Aorta (tissue), 5 donors: ENCODE measurements at regions not wholly inside any gene's neighbourhood (a gene's known extent, or its start where the extent isn't known, plus 50 kb on each side); places are given as distances from the start of the nearest gene placed in this dataset.
A peak's percentile ranks its signal among the peaks of the same experiment; 100 is the strongest.
"Not testable (repeated sequence)": the region's sequence is repeated elsewhere in the genome, so short reads cannot be mapped to it uniquely, and the experiment has no call there.

Source experiments
- ATAC-seq: fragments of 200-7000 bp; cut with Tn5 transposase; one replicate; pipeline ENCODE4 v1.9.1; 2022; ENCODE audit warnings: moderate library complexity; ENCODE audit not compliant: low FRiP score
- DNase-seq, 2 donors: peaks; one replicate each; pipeline ENCODE4 v3.0.0-alpha.2; 2020
- H3K27ac ChIP-seq, 2 donors: one replicate each; pipeline ENCODE4 v1.5.1; 2013; ENCODE audit warnings: low read length in 2 of 2, mild to moderate bottlenecking in 2 of 2, moderate library complexity in 2 of 2, control low read depth in 1 of 2, inconsistent platforms in 1 of 2, low read depth in 1 of 2
- H3K27me3 ChIP-seq, 2 donors: one replicate each; pipeline ENCODE4 v1.6.1; 2013; ENCODE audit warnings: control low read depth in 1 of 2, low read length in 1 of 2, mild to moderate bottlenecking in 1 of 2, moderate library complexity in 1 of 2; ENCODE audit not compliant: insufficient read depth in 2 of 2, control insufficient read depth in 1 of 2
- H3K36me3 ChIP-seq, 2 donors: one replicate each; pipeline ENCODE4 v1.6.1; 2013; ENCODE audit warnings: control low read depth in 1 of 2, low read length in 1 of 2, mild to moderate bottlenecking in 1 of 2; ENCODE audit not compliant: insufficient read depth in 2 of 2, control insufficient read depth in 1 of 2
- H3K4me1 ChIP-seq, 2 donors: one replicate each; pipeline ENCODE4 v1.6.1; 2013; ENCODE audit warnings: low read length in 2 of 2, control low read depth in 1 of 2, mild to moderate bottlenecking in 1 of 2, moderate library complexity in 1 of 2; ENCODE audit not compliant: insufficient read depth in 2 of 2, control insufficient read depth in 1 of 2
- H3K4me3 ChIP-seq, 2 donors: one replicate each; pipeline ENCODE4 v1.5.1; 2013; ENCODE audit warnings: low read length in 2 of 2, control low read depth in 1 of 2, mild to moderate bottlenecking in 1 of 2
- H3K9me3 ChIP-seq: one replicate; pipeline ENCODE4 v1.6.1; 2013; ENCODE audit warnings: mild to moderate bottlenecking, low read length; ENCODE audit not compliant: control insufficient read depth
- WGBS, 2 donors: extraction: QIAGEN DNeasy Blood & Tissue Kit; methylation state at CpG; one replicate each; pipeline ENCODE4 v1.1.7; 2013; 5-methylcytosine and 5-hydroxymethylcytosine counted together
- intact Hi-C, 2 donors: fragments of 100-400 bp; cut with DNase I; formaldehyde crosslinking; loops; one replicate each; pipeline versions ENCODE4 v1.14.2 to v1.15.0; 2022
- donor health status: healthy with polysubstance abuse.
- donor health status: Bipolar disorder and iron deficiency.
- donor health status: DM: no; HTN: no; CAD: no.
- donor health status: DM: no; HTN: no; CAD: no.
- donor health status: DM: yes; HTN: yes; CAD: no.

GRCh38 chr4:3373468-3373867, 68.3 kb upstream of the HGFAC start:
- H3K36me3 ChIP-seq: no peaks in the 10 kb centered on the region
- intact Hi-C loops: loop anchor here in 1 of 2 donors (5.0 kb wide), 1 partner anchor 34 kb away; no protein-coding TSS in a partner anchor
- peaks cover 0 to 1% of the 10 kb centered on the region in 2 donors for H3K4me1 ChIP-seq
- 96 to 97% methylated on average over 19 of the region's 19 CpGs for WGBS, 2 donors
- no peaks in the 10 kb centered on the region for H3K9me3 ChIP-seq
- H3K27me3 ChIP-seq: no peaks in the 10 kb centered on the region
- no peak for DNase-seq
- H3K4me3 ChIP-seq: no peak overlapping the region
- ATAC-seq: no peak
- H3K27ac ChIP-seq: no peak overlapping the region

- Histone ChIP-seq H3K9me3 (no peaks in the 10 kb centered on the region), H3K4me3 (no peak overlapping the region)
- intact Hi-C loops: loop anchor here in 1 of 2 donors (5.0 kb wide), 1 partner anchor 33 kb away; no protein-coding TSS in a partner anchor
Measured at GRCh38 chr4:3374011-3374645, 67.6 kb upstream of the HGFAC start.

GRCh38 chr4:3374667-3375066, 67.1 kb upstream of the HGFAC start:
- H3K9me3 ChIP-seq: no peaks in the 10 kb centered on the region
- DNase-seq: no peak
- WGBS, 2 donors: 95% methylated on average over 11 of the region's 11 CpGs

More at GRCh38 chr4:3374011-3374645, 67.6 kb upstream of the HGFAC start:
- no peaks in the 10 kb centered on the region for H3K36me3 ChIP-seq
- H3K27ac ChIP-seq: no peak overlapping the region
- ATAC-seq (no peak), DNase-seq (no peak)
- 97 to 98% methylated on average over 29 of the region's 29 CpGs for WGBS, 2 donors
- peaks cover 0 to 1% of the 10 kb centered on the region in 2 donors for H3K4me1 ChIP-seq
- H3K27me3 ChIP-seq: no peaks in the 10 kb centered on the region

GRCh38 chr4:3375688-3376087, 66.1 kb upstream of the HGFAC start:
- ATAC-seq (no peak), DNase-seq (peak in 1 of 2 donors; percentile 82)
- intact Hi-C loops: no loop called here
- 44 to 45% methylated on average over 7 of the region's 7 CpGs for WGBS, 2 donors
- Histone ChIP-seq H3K9me3 (no peaks in the 10 kb centered on the region), H3K27me3 (no peaks in the 10 kb centered on the region), H3K27ac (no peak overlapping the region), H3K36me3 (no peaks in the 10 kb centered on the region), H3K4me3 (no peak overlapping the region), H3K4me1 (peaks cover 0 to 1% of the 10 kb centered on the region in 2 donors)

More at GRCh38 chr4:3374667-3375066, 67.1 kb upstream of the HGFAC start:
- intact Hi-C loops: loop anchor here in 1 of 2 donors (5.0 kb wide), 1 partner anchor 33 kb away; no protein-coding TSS in a partner anchor
- no peak overlapping the region for H3K4me3 ChIP-seq
- peaks cover 0 to 1% of the 10 kb centered on the region in 2 donors for H3K4me1 ChIP-seq
- H3K27me3 ChIP-seq: no peaks in the 10 kb centered on the region
- ATAC-seq: no peak
- no peaks in the 10 kb centered on the region for H3K36me3 ChIP-seq
- H3K27ac ChIP-seq: no peak overlapping the region

GRCh38 chr4:3376266-3376665, 65.5 kb upstream of the HGFAC start:
- 93% methylated on average over 10 of the region's 10 CpGs for WGBS, 2 donors
- intact Hi-C loops: no loop called here
- Histone ChIP-seq H3K27ac (no peak overlapping the region), H3K4me3 (no peak overlapping the region), H3K4me1 (peaks cover 0 to 1% of the 10 kb centered on the region in 2 donors), H3K36me3 (no peaks in the 10 kb centered on the region), H3K27me3 (no peaks in the 10 kb centered on the region), H3K9me3 (no peaks in the 10 kb centered on the region)
- ATAC-seq (no peak), DNase-seq (no peak)

GRCh38 chr4:3377557-3377956, 64.2 kb upstream of the HGFAC start:
- H3K4me1 ChIP-seq: peaks cover 0 to 1% of the 10 kb centered on the region in 2 donors
- H3K36me3 ChIP-seq: no peaks in the 10 kb centered on the region
- no peak overlapping the region for H3K4me3 ChIP-seq
- no peak for DNase-seq
- intact Hi-C loops: no loop called here
- no peak overlapping the region for H3K27ac ChIP-seq
- no peak for ATAC-seq
- H3K27me3 ChIP-seq: no peaks in the 10 kb centered on the region
- 94 to 95% methylated on average over 6 of the region's 6 CpGs for WGBS, 2 donors
- H3K9me3 ChIP-seq: no peaks in the 10 kb centered on the region

GRCh38 chr4:3380336-3380735, 61.4 kb upstream of the HGFAC start:
- H3K27ac ChIP-seq, H3K4me3 ChIP-seq, DNase-seq, H3K27me3 ChIP-seq, H3K9me3 ChIP-seq, intact Hi-C loops, H3K4me1 ChIP-seq, H3K36me3 ChIP-seq, ATAC-seq: not testable (repeated sequence)
- WGBS, 2 donors: 98% methylated on average over 3 of the region's 3 CpGs

GRCh38 chr4:3381208-3381607, 60.6 kb upstream of the HGFAC start:
- DNase-seq, ATAC-seq, H3K4me3 ChIP-seq, H3K27ac ChIP-seq, H3K36me3 ChIP-seq, H3K9me3 ChIP-seq, H3K27me3 ChIP-seq, intact Hi-C loops, H3K4me1 ChIP-seq: not testable (repeated sequence)
- WGBS, 2 donors: 87 to 89% methylated on average over 5 of the region's 5 CpGs

- Histone ChIP-seq H3K36me3 (no peaks in the 10 kb centered on the region), H3K9me3 (no peaks in the 10 kb centered on the region), H3K4me1 (no peaks in the 10 kb centered on the region), H3K27me3 (no peaks in the 10 kb centered on the region), H3K27ac (no peak overlapping the region), H3K4me3 (no peak overlapping the region)
- ATAC-seq: no peak
- no peak for DNase-seq
- intact Hi-C loops: no loop called here
- 94% methylated on average over 6 of the region's 6 CpGs for WGBS, 2 donors
Measured at GRCh38 chr4:3382251-3382650, 59.5 kb upstream of the HGFAC start.
